ENCODE measurements at regions not wholly inside any gene's neighbourhood (a gene's known extent, or its start where the extent isn't known, plus 50 kb on each side); places are given as distances from the start of the nearest gene placed in this dataset. TPM values are rescaled to one million over a fixed set of nuclear protein-coding genes. Genes with fewer than 3 reads are reported as not detected.

DNA sequence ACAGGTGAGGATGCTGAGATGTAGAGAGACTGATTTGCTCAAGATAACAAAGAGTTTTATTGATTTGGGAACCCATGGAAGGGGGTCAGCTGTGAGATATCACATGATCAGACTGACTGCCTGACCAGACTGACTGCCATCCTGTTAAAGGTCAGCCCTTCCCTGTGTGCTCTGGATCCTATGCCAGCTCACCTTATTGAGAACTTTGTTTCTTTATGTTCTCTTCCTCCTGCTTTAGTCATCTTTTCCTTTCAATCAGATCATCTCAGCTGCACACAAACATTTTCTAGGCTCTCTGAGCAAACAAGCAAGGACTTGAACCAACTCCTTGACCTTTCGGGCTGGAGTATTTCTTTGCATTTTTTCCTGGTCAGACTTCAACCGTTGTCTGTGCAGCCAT is 50.0 kb upstream of the MTPN start:
- ChIA-PET POLR2A (no interaction called here), CTCF (interaction anchor here (1.9 kb wide), 1 partner anchor 226 kb away, joined by 5 read pairs; no protein-coding TSS in a partner anchor)
- no peaks in the 10 kb centered on the region for H3K36me3 ChIP-seq (ENCODE audit: control insufficient read depth, insufficient read depth, low read length)
- DNase-seq (ENCODE audit: low read depth) = no peak
- peaks cover 2% of the 10 kb centered on the region; the same call in 1 of the 2 replicates for H3K27me3 ChIP-seq (ENCODE audit: control insufficient read depth, insufficient read depth, low read length)
- H3K4me3 ChIP-seq (ENCODE audit: low read depth, low read length) = no peak overlapping the region
- TF ChIP-seq, protein P1, sequence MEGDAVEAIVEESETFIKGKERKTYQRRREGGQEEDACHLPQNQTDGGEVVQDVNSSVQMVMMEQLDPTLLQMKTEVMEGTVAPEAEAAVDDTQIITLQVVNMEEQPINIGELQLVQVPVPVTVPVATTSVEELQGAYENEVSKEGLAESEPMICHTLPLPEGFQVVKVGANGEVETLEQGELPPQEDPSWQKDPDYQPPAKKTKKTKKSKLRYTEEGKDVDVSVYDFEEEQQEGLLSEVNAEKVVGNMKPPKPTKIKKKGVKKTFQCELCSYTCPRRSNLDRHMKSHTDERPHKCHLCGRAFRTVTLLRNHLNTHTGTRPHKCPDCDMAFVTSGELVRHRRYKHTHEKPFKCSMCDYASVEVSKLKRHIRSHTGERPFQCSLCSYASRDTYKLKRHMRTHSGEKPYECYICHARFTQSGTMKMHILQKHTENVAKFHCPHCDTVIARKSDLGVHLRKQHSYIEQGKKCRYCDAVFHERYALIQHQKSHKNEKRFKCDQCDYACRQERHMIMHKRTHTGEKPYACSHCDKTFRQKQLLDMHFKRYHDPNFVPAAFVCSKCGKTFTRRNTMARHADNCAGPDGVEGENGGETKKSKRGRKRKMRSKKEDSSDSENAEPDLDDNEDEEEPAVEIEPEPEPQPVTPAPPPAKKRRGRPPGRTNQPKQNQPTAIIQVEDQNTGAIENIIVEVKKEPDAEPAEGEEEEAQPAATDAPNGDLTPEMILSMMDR (IDR thresholded peaks at IDR 0.05; ENCODE audit: insufficient read depth, low read depth, low read length) = no peak

Small RNAs in the stretch of these regions (small RNA-seq; reads per million reads assigned to genes)
- gene RF00019 (ENCODE audit: insufficient read length, low read depth, low replicate concordance) = not detected

Measured in BJ (cell line).